ENCODE measurements at regions not wholly inside any gene's neighbourhood (a gene's known extent, or its start where the extent isn't known, plus 50 kb on each side); places are given as distances from the start of the nearest gene placed in this dataset.

DNA sequence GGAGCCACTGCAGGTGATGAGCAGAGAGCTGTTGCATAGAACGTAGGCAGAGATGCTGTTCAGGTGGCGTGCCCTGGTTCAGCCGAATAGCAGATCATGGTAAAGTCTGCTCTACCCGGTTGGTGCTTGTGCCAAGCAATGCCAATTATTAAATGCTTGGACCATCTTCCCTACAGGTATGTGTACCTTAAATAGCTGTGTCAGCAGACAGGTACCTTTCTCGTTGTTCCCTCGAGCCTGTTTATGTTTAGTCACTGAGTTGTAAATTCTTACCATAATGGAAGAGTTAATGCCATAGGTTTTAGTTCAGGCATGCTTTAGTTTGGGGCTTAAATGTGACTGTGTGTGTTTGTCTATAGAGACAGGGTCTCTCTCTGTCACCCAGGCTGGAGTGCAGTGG lies 112.5 kb upstream of the CPM start:
- Mint-ChIP-seq H3K27ac (no peak overlapping the region), H3K9me3 (ENCODE audit: insufficient read depth) (peaks cover 2% of the 10 kb centered on the region), H3K27me3 (peaks cover 3% of the 10 kb centered on the region), H3K4me3 (no peak overlapping the region), H3K4me1 (no peaks in the 10 kb centered on the region)
- H3K4me2 ChIP-seq (replicated peaks; ENCODE audit: low read depth, low read length, poor library complexity, severe bottlenecking): no peak overlapping the region
- TF ChIP-seq, protein P1, sequence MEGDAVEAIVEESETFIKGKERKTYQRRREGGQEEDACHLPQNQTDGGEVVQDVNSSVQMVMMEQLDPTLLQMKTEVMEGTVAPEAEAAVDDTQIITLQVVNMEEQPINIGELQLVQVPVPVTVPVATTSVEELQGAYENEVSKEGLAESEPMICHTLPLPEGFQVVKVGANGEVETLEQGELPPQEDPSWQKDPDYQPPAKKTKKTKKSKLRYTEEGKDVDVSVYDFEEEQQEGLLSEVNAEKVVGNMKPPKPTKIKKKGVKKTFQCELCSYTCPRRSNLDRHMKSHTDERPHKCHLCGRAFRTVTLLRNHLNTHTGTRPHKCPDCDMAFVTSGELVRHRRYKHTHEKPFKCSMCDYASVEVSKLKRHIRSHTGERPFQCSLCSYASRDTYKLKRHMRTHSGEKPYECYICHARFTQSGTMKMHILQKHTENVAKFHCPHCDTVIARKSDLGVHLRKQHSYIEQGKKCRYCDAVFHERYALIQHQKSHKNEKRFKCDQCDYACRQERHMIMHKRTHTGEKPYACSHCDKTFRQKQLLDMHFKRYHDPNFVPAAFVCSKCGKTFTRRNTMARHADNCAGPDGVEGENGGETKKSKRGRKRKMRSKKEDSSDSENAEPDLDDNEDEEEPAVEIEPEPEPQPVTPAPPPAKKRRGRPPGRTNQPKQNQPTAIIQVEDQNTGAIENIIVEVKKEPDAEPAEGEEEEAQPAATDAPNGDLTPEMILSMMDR (IDR thresholded peaks at IDR 0.05): no peak
- no peak for TF ChIP-seq EZH2 (IDR thresholded peaks at IDR 0.05; ENCODE audit: borderline replicate concordance, insufficient read depth, low read depth, low read length, poor library complexity, severe bottlenecking)
- H3K79me2 ChIP-seq (ENCODE audit: control insufficient read depth, insufficient read depth, low read length): no peaks in the 10 kb centered on the region
- DNase-seq (no peak), ATAC-seq (ENCODE audit: low read depth) (no peak)
- no peak overlapping the region for H2AFZ ChIP-seq (ENCODE audit: insufficient read depth, low read depth, low read length, poor library complexity, severe bottlenecking)
- CTCF ChIA-PET: no interaction called here
- no peaks in the 10 kb centered on the region for H3K4me1 ChIP-seq (ENCODE audit: control insufficient read depth in 2 of 2, insufficient read depth in 2 of 2, low read length in 2 of 2)
- POLR2A ChIA-PET: no interaction called here
- H3K27ac ChIP-seq (ENCODE audit: low read length in 2 of 2): no peak overlapping the region
- H3K27me3 ChIP-seq (replicated peaks in 1 of 4; ENCODE audit: control extremely low read depth in 1 of 4, control insufficient read depth in 3 of 4, insufficient read depth in 4 of 4, low read length in 3 of 4): peaks cover 0 to 3% (median 0%) of the 10 kb centered on the region in 4 experiments
- no peaks in the 10 kb centered on the region for H3K9me3 ChIP-seq (ENCODE audit: control extremely low read depth in 1 of 3, control insufficient read depth in 2 of 3, insufficient read depth in 1 of 3, low read length in 2 of 3)
- H3K9ac ChIP-seq (ENCODE audit: low read length): no peak overlapping the region
- 97% methylated on average over 4 of the region's 6 CpGs for WGBS (ENCODE audit: insufficient coverage)
- intact Hi-C loops (cut with micrococcal nuclease): no loop called here
- no peak overlapping the region for H3K4me3 ChIP-seq (ENCODE audit: control extremely low read depth in 1 of 5, extremely low read depth in 1 of 5, insufficient read depth in 1 of 5, low read depth in 2 of 5, low read length in 4 of 5)
- no peaks in the 10 kb centered on the region for H3K36me3 ChIP-seq (replicated peaks in 1 of 2; ENCODE audit: control extremely low read depth in 1 of 2, control insufficient read depth in 1 of 2, extremely low read depth in 1 of 2, insufficient read depth in 2 of 2, low read length in 1 of 2)
- H4K20me1 ChIP-seq (ENCODE audit: control insufficient read depth, insufficient read depth, low read length, poor library complexity, severe bottlenecking): no peaks in the 10 kb centered on the region

DNA sequence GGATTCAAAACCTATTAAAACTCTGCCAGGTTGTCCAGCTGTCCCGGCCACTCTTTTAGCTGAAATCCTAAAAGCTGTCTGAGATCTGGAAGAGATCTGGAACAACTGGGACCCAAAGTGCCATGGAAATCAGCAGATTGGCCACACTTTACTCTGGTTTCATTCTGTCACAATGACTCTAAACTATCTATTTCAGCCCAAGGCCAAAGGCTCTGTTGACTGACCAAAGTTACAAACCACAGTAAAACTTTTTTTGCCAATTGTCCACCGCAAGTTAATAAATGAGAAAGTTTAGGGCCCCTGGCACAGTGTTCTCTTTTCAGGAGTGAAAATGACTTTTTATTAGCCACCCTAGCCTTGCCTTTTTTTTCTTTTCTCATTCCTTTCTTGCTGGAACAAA lies 113.4 kb upstream of the CPM start:
- Mint-ChIP-seq H3K27ac (no peak overlapping the region), H3K4me3 (no peak overlapping the region), H3K9me3 (ENCODE audit: insufficient read depth) (peaks cover 2% of the 10 kb centered on the region), H3K4me1 (no peaks in the 10 kb centered on the region), H3K27me3 (peaks cover 6% of the 10 kb centered on the region)
- TF ChIP-seq, protein P1 (IDR thresholded peaks at IDR 0.05): no peak
- TF ChIP-seq EZH2 (IDR thresholded peaks at IDR 0.05; ENCODE audit: borderline replicate concordance, insufficient read depth, low read depth, low read length, poor library complexity, severe bottlenecking): no peak
- intact Hi-C loops (cut with micrococcal nuclease): no loop called here
- Histone ChIP-seq H3K27ac (ENCODE audit: low read length in 2 of 2) (no peak overlapping the region), H3K4me1 (ENCODE audit: control insufficient read depth in 2 of 2, insufficient read depth in 2 of 2, low read length in 2 of 2) (no peaks in the 10 kb centered on the region), H3K4me2 (replicated peaks; ENCODE audit: low read depth, low read length, poor library complexity, severe bottlenecking) (no peak overlapping the region), H3K79me2 (ENCODE audit: control insufficient read depth, insufficient read depth, low read length) (no peaks in the 10 kb centered on the region), H3K9ac (ENCODE audit: low read length) (no peak overlapping the region), H3K27me3 (replicated peaks in 1 of 4; ENCODE audit: control extremely low read depth in 1 of 4, control insufficient read depth in 3 of 4, insufficient read depth in 4 of 4, low read length in 3 of 4) (peaks cover 0 to 3% (median 0%) of the 10 kb centered on the region in 4 experiments), H3K4me3 (ENCODE audit: control extremely low read depth in 1 of 5, extremely low read depth in 1 of 5, insufficient read depth in 1 of 5, low read depth in 2 of 5, low read length in 4 of 5) (no peak overlapping the region), H4K20me1 (ENCODE audit: control insufficient read depth, insufficient read depth, low read length, poor library complexity, severe bottlenecking) (no peaks in the 10 kb centered on the region), H3K36me3 (replicated peaks in 1 of 2; ENCODE audit: control extremely low read depth in 1 of 2, control insufficient read depth in 1 of 2, extremely low read depth in 1 of 2, insufficient read depth in 2 of 2, low read length in 1 of 2) (no peaks in the 10 kb centered on the region), H3K9me3 (ENCODE audit: control extremely low read depth in 1 of 3, control insufficient read depth in 2 of 3, insufficient read depth in 1 of 3, low read length in 2 of 3) (no peaks in the 10 kb centered on the region), H2AFZ (ENCODE audit: insufficient read depth, low read depth, low read length, poor library complexity, severe bottlenecking) (no peak overlapping the region)
- 92% methylated on average over 1 of the region's 2 CpGs for WGBS (ENCODE audit: insufficient coverage)
- ChIA-PET POLR2A (no interaction called here), CTCF (no interaction called here)
- ATAC-seq (ENCODE audit: low read depth): no peak
- no peak for DNase-seq
